ENCODE measurements at regions not wholly inside any gene's neighbourhood (a gene's known extent, or its start where the extent isn't known, plus 50 kb on each side); places are given as distances from the start of the nearest gene placed in this dataset.

DNA sequence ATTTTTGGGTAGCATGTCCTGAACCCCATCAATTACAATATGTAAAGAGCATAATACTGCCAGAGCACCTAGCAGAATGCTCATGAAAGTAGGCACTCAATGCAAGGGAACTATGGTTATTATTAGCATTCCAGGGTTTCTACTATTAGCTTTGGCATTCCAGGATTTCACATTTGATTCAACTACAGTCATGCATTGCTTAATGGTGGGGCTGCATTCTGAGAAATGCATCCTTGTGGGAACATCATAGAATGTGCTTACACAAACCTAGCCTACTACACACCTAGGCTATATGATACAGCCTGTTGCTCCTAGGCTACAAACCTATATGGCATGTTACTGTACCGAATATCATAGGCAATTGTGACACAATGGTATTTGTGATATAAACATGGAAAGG, 247.8 kb downstream of the CD83 start:
- ATAC-seq, result no peak
- 30% methylated on average over 1 of the region's 1 CpG for WGBS (ENCODE audit: insufficient coverage, insufficient replicate concordance, low lambda C conversion rate, missing lambda C conversion rate)
- DNase-seq (ENCODE audit: low read depth, low spot score), result no peak
- H4K20me1 ChIP-seq (ENCODE audit: control insufficient read depth, insufficient read depth), result no peaks in the 10 kb centered on the region
- H3K27ac ChIP-seq (ENCODE audit: control insufficient read depth, insufficient read depth), result no peak overlapping the region
- in situ Hi-C loops (cut with MboI) (no loop called here), intact Hi-C loops (cut with micrococcal nuclease; ENCODE audit: unreplicated experiment) (no loop called here)
- no peak overlapping the region for H3K9ac ChIP-seq (ENCODE audit: control insufficient read depth, insufficient read depth, low read length)
- ChIA-PET POLR2A (no interaction called here), SMC1A (ENCODE audit: uncharacterized antibody, unreplicated experiment) (no interaction called here), RAD21 (ENCODE audit: unreplicated experiment) (no interaction called here), CTCF (no interaction called here)
- no peaks in the 10 kb centered on the region for H3K36me3 ChIP-seq (ENCODE audit: control insufficient read depth in 2 of 2, insufficient read depth in 2 of 2, low read length in 1 of 2)
- no peak overlapping the region for H3K4me3 ChIP-seq
- H3K9me3 ChIP-seq (replicated peaks; ENCODE audit: control insufficient read depth, insufficient read depth, low read length), result no peaks in the 10 kb centered on the region
- H2AFZ ChIP-seq (ENCODE audit: control insufficient read depth, low read depth, low read length), result no peak overlapping the region
- BruUV-seq (replicated peaks), result no TSS peak
- no peaks in the 10 kb centered on the region for H3K79me2 ChIP-seq (ENCODE audit: control insufficient read depth, insufficient read depth, low read length)
- H3K27me3 ChIP-seq (replicated peaks in 1 of 2; ENCODE audit: control insufficient read depth in 2 of 2, insufficient read depth in 2 of 2, low read length in 1 of 2), result no peaks in the 10 kb centered on the region; a peak in 1 of 4 replicates
- no peak for TF ChIP-seq BMI1 (IDR thresholded peaks at IDR 0.05; ENCODE audit: borderline replicate concordance)
- TF ChIP-seq, protein P1, sequence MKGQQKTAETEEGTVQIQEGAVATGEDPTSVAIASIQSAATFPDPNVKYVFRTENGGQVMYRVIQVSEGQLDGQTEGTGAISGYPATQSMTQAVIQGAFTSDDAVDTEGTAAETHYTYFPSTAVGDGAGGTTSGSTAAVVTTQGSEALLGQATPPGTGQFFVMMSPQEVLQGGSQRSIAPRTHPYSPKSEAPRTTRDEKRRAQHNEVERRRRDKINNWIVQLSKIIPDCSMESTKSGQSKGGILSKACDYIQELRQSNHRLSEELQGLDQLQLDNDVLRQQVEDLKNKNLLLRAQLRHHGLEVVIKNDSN (IDR thresholded peaks at IDR 0.05; ENCODE audit: borderline replicate concordance, extremely low read length, insufficient read depth, low read depth, low read length), result no peak
- no peak for TF ChIP-seq ZBED1 (IDR thresholded peaks at IDR 0.05; ENCODE audit: borderline replicate concordance)
- TF ChIP-seq ZBTB4 (CRISPR knock-in tag; IDR thresholded peaks at IDR 0.05), result no peak
- no peak for TF ChIP-seq IKZF2 (IDR thresholded peaks at IDR 0.05)
- no peak for TF ChIP-seq STAT1 (conservative IDR thresholded peaks at IDR 0.05)
- TF ChIP-seq SREBF2 (IDR thresholded peaks at IDR 0.05; ENCODE audit: low read length), result no peak
- TF ChIP-seq NFYB (IDR thresholded peaks at IDR 0.05; ENCODE audit: insufficient read depth, low read depth, low read length), result no peak
- TF ChIP-seq STAT3 (IDR thresholded peaks at IDR 0.05; ENCODE audit: low read depth, low read length), result no peak
- no peak for TF ChIP-seq JUND (IDR thresholded peaks at IDR 0.05; ENCODE audit: low read depth, low read length)
- no peak for FAIRE-seq
- H3K4me1 ChIP-seq (ENCODE audit: control insufficient read depth, insufficient read depth, low read length), result no peaks in the 10 kb centered on the region
- no peak overlapping the region for H3K4me2 ChIP-seq (ENCODE audit: control insufficient read depth, insufficient read depth)

Measured in GM12878 (cell line).